AG10803 (cell line): ENCODE measurements at regions not wholly inside any gene's neighbourhood (a gene's known extent, or its start where the extent isn't known, plus 50 kb on each side); places are given as distances from the start of the nearest gene placed in this dataset.
"Not testable (repeated sequence)": the region's sequence is repeated elsewhere in the genome, so short reads cannot be mapped to it uniquely, and the experiment has no call there.

Experiments
- DNase-seq: peaks from one replicate; pipeline ENCODE4 v3.0.0; 2010; ENCODE audit warnings: low read depth
- H3K4me3 ChIP-seq: 2 replicates; pipeline ENCODE4 v1.5.1; 2011; ENCODE audit warnings: mild to moderate bottlenecking, low read length, control low read depth
- CTCF ChIP-seq: conservative IDR thresholded peaks from 2 replicates; pipeline ENCODE4 v1.5.1; 2011; ENCODE audit warnings: mild to moderate bottlenecking, low read length, control low read depth, inconsistent platforms

GRCh38 chr2:20949256-20949655, 94.6 kb downstream of the APOB start:
- no peak for TF ChIP-seq CTCF
- no peak for DNase-seq
- no peak overlapping the region for H3K4me3 ChIP-seq

- TF ChIP-seq CTCF = no peak
- no peak for DNase-seq
- H3K4me3 ChIP-seq = no peak overlapping the region
Measured at GRCh38 chr2:20946468-20946867, 97.4 kb downstream of the APOB start.

- DNase-seq, H3K4me3 ChIP-seq: not testable (repeated sequence)
Measured at GRCh38 chr2:20943721-20944120, 100.2 kb downstream of the APOB start.

- H3K4me3 ChIP-seq = no peak overlapping the region
- no peak for DNase-seq
- no peak for TF ChIP-seq CTCF
Measured at GRCh38 chr2:20942646-20943125, 101.2 kb downstream of the APOB start.

- no peak for TF ChIP-seq CTCF
- H3K4me3 ChIP-seq = no peak overlapping the region
- no peak for DNase-seq
Measured at GRCh38 chr2:20940856-20941255, 103.0 kb downstream of the APOB start.

GRCh38 chr2:20939931-20940795, 103.7 kb downstream of the APOB start:
- DNase-seq = no peak
- no peak overlapping the region for H3K4me3 ChIP-seq
- TF ChIP-seq CTCF = no peak

- no peak for TF ChIP-seq CTCF
- DNase-seq = no peak
- H3K4me3 ChIP-seq = no peak overlapping the region
Measured at GRCh38 chr2:20937353-20937752, 106.5 kb downstream of the APOB start.
